KMS-11 (cell line): ENCODE measurements at regions not wholly inside any gene's neighbourhood (a gene's known extent, or its start where the extent isn't known, plus 50 kb on each side); places are given as distances from the start of the nearest gene placed in this dataset.

Source experiments
- H2AFZ ChIP-seq: fragments of 200-600 bp; sonication (generic); 2 replicates; pipeline ENCODE4 v1.6.1; 2016; ENCODE audit warnings: antibody characterized with exemption, mixed run types, low read depth
- H3K27ac ChIP-seq: fragments of 200-600 bp; sonication (generic); 2 replicates; pipeline ENCODE4 v1.6.1; 2016; ENCODE audit warnings: mild to moderate bottlenecking, mixed run types
- H3K27me3 ChIP-seq: fragments of 200-600 bp; sonication (generic); 2 replicates; pipeline ENCODE4 v1.6.1; 2017; ENCODE audit warnings: mild to moderate bottlenecking, low read depth, mixed run types, moderate library complexity; ENCODE audit not compliant: insufficient read depth
- H3K36me3 ChIP-seq: fragments of 200-600 bp; sonication (generic); 2 replicates; pipeline ENCODE4 v1.6.1; 2017; ENCODE audit warnings: mild to moderate bottlenecking, mixed run types; ENCODE audit not compliant: insufficient read depth
- H3K4me1 ChIP-seq: fragments of 200-600 bp; sonication (generic); 2 replicates; pipeline ENCODE4 v1.6.1; 2016; ENCODE audit warnings: mild to moderate bottlenecking, low read depth, mixed run types; ENCODE audit not compliant: poor library complexity, severe bottlenecking
- H3K4me2 ChIP-seq: fragments of 200-600 bp; sonication (generic); 2 replicates; pipeline ENCODE4 v1.7.0; 2016; ENCODE audit warnings: mild to moderate bottlenecking, mixed run types
- H3K4me3 ChIP-seq: fragments of 200-600 bp; sonication (generic); IDR thresholded peaks from 2 replicates; pipeline ENCODE4 v1.6.1; 2017; ENCODE audit warnings: low read depth, low read length, mixed read lengths; ENCODE audit not compliant: insufficient read depth
- H3K79me2 ChIP-seq: fragments of 200-600 bp; sonication (generic); 2 replicates; pipeline ENCODE4 v1.6.1; 2016; ENCODE audit warnings: low read depth, mixed run types; ENCODE audit not compliant: insufficient read depth
- H3K9ac ChIP-seq: fragments of 200-600 bp; sonication (generic); 2 replicates; pipeline ENCODE4 v1.6.1; 2016; ENCODE audit warnings: mild to moderate bottlenecking, mixed run types
- H4K20me1 ChIP-seq: fragments of 200-600 bp; sonication (generic); 2 replicates; pipeline ENCODE4 v1.6.1; 2016; ENCODE audit warnings: mild to moderate bottlenecking, mixed run types; ENCODE audit not compliant: insufficient read depth
- CTCF ChIP-seq: fragments of 200-600 bp; sonication (generic); conservative IDR thresholded peaks from 2 replicates; pipeline ENCODE4 v1.6.1; 2017; ENCODE audit warnings: low read depth, mild to moderate bottlenecking, antibody characterized with exemption, low read length, moderate library complexity, mixed read lengths

- H3K4me1 ChIP-seq: no peaks in the 10 kb centered on the region
- no peak overlapping the region for H2AFZ ChIP-seq
- no peak for TF ChIP-seq CTCF
- H3K79me2 ChIP-seq: no peaks in the 10 kb centered on the region
- H3K36me3 ChIP-seq: no peaks in the 10 kb centered on the region
- no peak overlapping the region for H3K4me2 ChIP-seq
- H4K20me1 ChIP-seq: no peaks in the 10 kb centered on the region
- no peak overlapping the region for H3K9ac ChIP-seq
- H3K27ac ChIP-seq: no peak overlapping the region
- no peak overlapping the region for H3K4me3 ChIP-seq
- no peaks in the 10 kb centered on the region for H3K27me3 ChIP-seq
These were observed 293.8 kb downstream of the RFPL4B start for GRCh38 chr6:112640891-112641290.

GRCh38 chr6:112649853-112650252 is 302.7 kb downstream of the RFPL4B start:
- no peaks in the 10 kb centered on the region for H4K20me1 ChIP-seq
- H2AFZ ChIP-seq: no peak overlapping the region
- no peaks in the 10 kb centered on the region for H3K27me3 ChIP-seq
- no peaks in the 10 kb centered on the region for H3K4me1 ChIP-seq
- H3K4me2 ChIP-seq: no peak overlapping the region
- H3K27ac ChIP-seq: no peak overlapping the region
- H3K79me2 ChIP-seq: no peaks in the 10 kb centered on the region
- H3K36me3 ChIP-seq: no peaks in the 10 kb centered on the region
- TF ChIP-seq CTCF: no peak
- no peak overlapping the region for H3K4me3 ChIP-seq
- H3K9ac ChIP-seq: no peak overlapping the region

GRCh38 chr6:112651239-112651638 is 304.1 kb downstream of the RFPL4B start:
- Histone ChIP-seq H3K9ac (no peak overlapping the region), H3K27ac (no peak overlapping the region), H3K4me1 (no peaks in the 10 kb centered on the region), H3K36me3 (no peaks in the 10 kb centered on the region), H3K79me2 (no peaks in the 10 kb centered on the region), H3K27me3 (no peaks in the 10 kb centered on the region), H2AFZ (no peak overlapping the region), H4K20me1 (no peaks in the 10 kb centered on the region), H3K4me3 (no peak overlapping the region), H3K4me2 (no peak overlapping the region)
- TF ChIP-seq CTCF: no peak

- Histone ChIP-seq H3K9ac (no peak overlapping the region), H3K4me1 (no peaks in the 10 kb centered on the region), H3K4me3 (no peak overlapping the region), H4K20me1 (no peaks in the 10 kb centered on the region), H3K36me3 (no peaks in the 10 kb centered on the region), H2AFZ (no peak overlapping the region), H3K27me3 (no peaks in the 10 kb centered on the region), H3K27ac (no peak overlapping the region), H3K79me2 (no peaks in the 10 kb centered on the region), H3K4me2 (no peak overlapping the region)
- no peak for TF ChIP-seq CTCF
These were observed 312.8 kb downstream of the RFPL4B start for GRCh38 chr6:112659912-112660311.

- H3K4me1 ChIP-seq: no peaks in the 10 kb centered on the region
These were observed 313.5 kb downstream of the RFPL4B start for GRCh38 chr6:112660626-112661025.

More at GRCh38 chr6:112660626-112661025, 313.5 kb downstream of the RFPL4B start:
- H3K79me2 ChIP-seq: no peaks in the 10 kb centered on the region
- no peak overlapping the region for H3K9ac ChIP-seq
- no peaks in the 10 kb centered on the region for H3K27me3 ChIP-seq
- no peak overlapping the region for H3K4me2 ChIP-seq
- no peak overlapping the region for H2AFZ ChIP-seq
- H3K27ac ChIP-seq: no peak overlapping the region
- H3K36me3 ChIP-seq: no peaks in the 10 kb centered on the region
- no peak overlapping the region for H3K4me3 ChIP-seq
- TF ChIP-seq CTCF: no peak
- no peaks in the 10 kb centered on the region for H4K20me1 ChIP-seq
